ENCODE measurements at regions not wholly inside any gene's neighbourhood (a gene's known extent, or its start where the extent isn't known, plus 50 kb on each side); places are given as distances from the start of the nearest gene placed in this dataset.

DNA sequence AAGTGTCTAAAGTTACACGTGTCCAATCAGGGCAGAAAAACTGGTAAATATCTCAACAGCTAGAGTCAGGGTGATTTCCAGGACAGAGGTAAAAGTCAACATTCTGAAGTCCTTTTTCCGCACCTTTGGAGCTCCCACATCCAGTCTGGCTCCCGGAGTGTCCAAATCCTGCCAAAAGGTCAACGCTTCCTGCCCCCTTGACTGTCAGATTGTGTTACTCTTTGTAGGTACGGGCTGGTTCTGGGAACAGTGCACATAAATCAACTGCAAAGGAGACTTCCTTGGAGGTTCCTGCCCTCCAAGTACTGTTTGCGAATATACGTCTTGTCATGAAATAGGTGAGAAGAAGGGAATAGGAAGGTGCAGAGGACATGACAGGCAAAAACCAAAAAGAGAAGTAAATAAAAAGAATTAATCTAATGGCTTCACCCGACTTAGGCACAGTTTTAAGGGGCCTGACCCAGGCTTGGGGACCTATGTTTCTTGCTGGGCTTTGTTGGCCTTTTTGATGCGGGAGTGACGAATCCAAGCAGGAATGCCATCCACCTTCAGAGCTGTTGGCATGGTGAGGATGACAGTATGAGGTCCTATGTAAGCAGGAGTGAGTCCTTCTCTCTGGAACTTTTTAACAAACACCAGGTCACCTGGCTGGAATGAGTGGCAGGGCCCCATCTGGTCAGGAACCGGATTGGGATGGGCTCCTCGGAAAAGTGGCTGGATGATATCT lies 155.4 kb downstream of the TRIM27 start:
- no peak for TF ChIP-seq EZH2 (IDR thresholded peaks at IDR 0.05; ENCODE audit: insufficient read depth, poor library complexity, severe bottlenecking)
- no peak for TF ChIP-seq EZH2phosphoT487 (IDR thresholded peaks at IDR 0.05; ENCODE audit: insufficient read depth, low read depth)

Measured in GM23248 (cell line).